ENCODE measurements at regions not wholly inside any gene's neighbourhood (a gene's known extent, or its start where the extent isn't known, plus 50 kb on each side); places are given as distances from the start of the nearest gene placed in this dataset.

DNA sequence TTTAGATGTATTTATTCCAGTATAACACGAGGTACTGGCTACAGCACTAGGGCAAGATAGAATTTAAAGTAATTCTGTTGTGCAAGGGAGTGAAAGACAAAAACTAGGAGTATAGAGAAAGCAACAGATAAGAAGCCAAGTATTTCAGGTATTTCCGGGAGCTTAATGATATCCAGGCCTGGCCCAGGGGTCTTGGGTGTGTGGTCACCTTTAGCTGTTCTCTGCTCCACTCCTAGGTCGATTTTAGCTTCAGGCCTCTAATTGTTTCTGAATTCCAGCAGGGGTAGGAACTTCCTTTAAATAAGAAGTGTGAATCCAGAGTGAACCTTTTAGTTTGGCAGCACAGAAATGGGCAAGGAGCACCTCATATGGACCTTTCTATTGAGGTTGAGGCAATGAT lies 342.3 kb upstream of the MYT1L start:
- H3K9me3 ChIP-seq (ENCODE audit: severe bottlenecking): no peaks in the 10 kb centered on the region
- no peaks in the 10 kb centered on the region for H3K27me3 ChIP-seq (ENCODE audit: insufficient read depth, poor library complexity, severe bottlenecking)
- no peak overlapping the region for H3K4me3 ChIP-seq (ENCODE audit: severe bottlenecking)
- no peaks in the 10 kb centered on the region for H3K4me1 ChIP-seq (ENCODE audit: insufficient read depth, poor library complexity, severe bottlenecking)
- no peaks in the 10 kb centered on the region for H3K36me3 ChIP-seq (ENCODE audit: low read depth)
- TF ChIP-seq, protein P1, sequence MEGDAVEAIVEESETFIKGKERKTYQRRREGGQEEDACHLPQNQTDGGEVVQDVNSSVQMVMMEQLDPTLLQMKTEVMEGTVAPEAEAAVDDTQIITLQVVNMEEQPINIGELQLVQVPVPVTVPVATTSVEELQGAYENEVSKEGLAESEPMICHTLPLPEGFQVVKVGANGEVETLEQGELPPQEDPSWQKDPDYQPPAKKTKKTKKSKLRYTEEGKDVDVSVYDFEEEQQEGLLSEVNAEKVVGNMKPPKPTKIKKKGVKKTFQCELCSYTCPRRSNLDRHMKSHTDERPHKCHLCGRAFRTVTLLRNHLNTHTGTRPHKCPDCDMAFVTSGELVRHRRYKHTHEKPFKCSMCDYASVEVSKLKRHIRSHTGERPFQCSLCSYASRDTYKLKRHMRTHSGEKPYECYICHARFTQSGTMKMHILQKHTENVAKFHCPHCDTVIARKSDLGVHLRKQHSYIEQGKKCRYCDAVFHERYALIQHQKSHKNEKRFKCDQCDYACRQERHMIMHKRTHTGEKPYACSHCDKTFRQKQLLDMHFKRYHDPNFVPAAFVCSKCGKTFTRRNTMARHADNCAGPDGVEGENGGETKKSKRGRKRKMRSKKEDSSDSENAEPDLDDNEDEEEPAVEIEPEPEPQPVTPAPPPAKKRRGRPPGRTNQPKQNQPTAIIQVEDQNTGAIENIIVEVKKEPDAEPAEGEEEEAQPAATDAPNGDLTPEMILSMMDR (IDR thresholded peaks at IDR 0.05; ENCODE audit: poor library complexity, severe bottlenecking): no peak
- no peak overlapping the region for H3K27ac ChIP-seq (ENCODE audit: poor library complexity, severe bottlenecking)
- no peak for DNase-seq (ENCODE audit: low spot score)
- ATAC-seq (ENCODE audit: low read depth): no peak

DNA sequence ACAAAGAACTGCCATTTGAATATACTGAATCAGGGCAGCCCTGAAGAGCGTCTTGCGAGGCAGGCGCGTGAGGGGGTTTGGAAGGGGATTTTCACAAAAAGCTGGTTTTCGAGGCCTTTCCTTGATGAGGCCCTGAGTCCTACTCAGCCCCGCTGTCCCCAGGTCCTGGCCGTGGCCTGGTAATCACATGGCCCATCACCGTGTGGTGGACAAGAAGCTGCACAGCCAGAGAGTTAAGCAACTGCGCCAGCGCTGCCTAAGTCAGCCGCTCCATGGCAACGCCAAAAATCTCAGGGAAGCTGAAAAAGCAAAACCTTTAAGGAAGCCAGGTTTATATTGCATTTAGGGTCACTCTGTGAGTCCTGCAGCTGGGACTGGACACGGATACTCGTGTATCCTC lies 341.2 kb upstream of the MYT1L start:
- H3K36me3 ChIP-seq (ENCODE audit: low read depth): no peaks in the 10 kb centered on the region
- no peaks in the 10 kb centered on the region for H3K27me3 ChIP-seq (ENCODE audit: insufficient read depth, poor library complexity, severe bottlenecking)
- TF ChIP-seq, protein P1 (IDR thresholded peaks at IDR 0.05; ENCODE audit: poor library complexity, severe bottlenecking): no peak
- H3K4me1 ChIP-seq (ENCODE audit: insufficient read depth, poor library complexity, severe bottlenecking): no peaks in the 10 kb centered on the region
- DNase-seq (ENCODE audit: low spot score) (no peak), ATAC-seq (ENCODE audit: low read depth) (no peak)
- no peak overlapping the region for H3K27ac ChIP-seq (ENCODE audit: poor library complexity, severe bottlenecking)
- no peak overlapping the region for H3K4me3 ChIP-seq (ENCODE audit: severe bottlenecking)
- no peaks in the 10 kb centered on the region for H3K9me3 ChIP-seq (ENCODE audit: severe bottlenecking)

GRCh38 chr2:2671826-2672225 lies 340.8 kb upstream of the MYT1L start:
- Histone ChIP-seq H3K4me1 (ENCODE audit: insufficient read depth, poor library complexity, severe bottlenecking) (no peaks in the 10 kb centered on the region), H3K27me3 (ENCODE audit: insufficient read depth, poor library complexity, severe bottlenecking) (no peaks in the 10 kb centered on the region), H3K27ac (ENCODE audit: poor library complexity, severe bottlenecking) (no peak overlapping the region), H3K4me3 (ENCODE audit: severe bottlenecking) (no peak overlapping the region), H3K9me3 (ENCODE audit: severe bottlenecking) (no peaks in the 10 kb centered on the region), H3K36me3 (ENCODE audit: low read depth) (no peaks in the 10 kb centered on the region)
- TF ChIP-seq, protein P1 (IDR thresholded peaks at IDR 0.05; ENCODE audit: poor library complexity, severe bottlenecking): no peak
- DNase-seq (ENCODE audit: low spot score) (no peak), ATAC-seq (ENCODE audit: low read depth) (no peak)

- Histone ChIP-seq H3K27ac (ENCODE audit: poor library complexity, severe bottlenecking) (no peak overlapping the region), H3K36me3 (ENCODE audit: low read depth) (no peaks in the 10 kb centered on the region), H3K9me3 (ENCODE audit: severe bottlenecking) (no peaks in the 10 kb centered on the region), H3K4me3 (ENCODE audit: severe bottlenecking) (no peak overlapping the region), H3K27me3 (ENCODE audit: insufficient read depth, poor library complexity, severe bottlenecking) (no peaks in the 10 kb centered on the region), H3K4me1 (ENCODE audit: insufficient read depth, poor library complexity, severe bottlenecking) (peaks cover 10% of the 10 kb centered on the region)
- DNase-seq (ENCODE audit: low spot score) (no peak), ATAC-seq (ENCODE audit: low read depth) (no peak)
- TF ChIP-seq, protein P1 (IDR thresholded peaks at IDR 0.05; ENCODE audit: poor library complexity, severe bottlenecking): no peak
Measured at GRCh38 chr2:2669316-2669715, 338.2 kb upstream of the MYT1L start.

- Histone ChIP-seq H3K4me3 (ENCODE audit: severe bottlenecking) (no peak overlapping the region), H3K27me3 (ENCODE audit: insufficient read depth, poor library complexity, severe bottlenecking) (no peaks in the 10 kb centered on the region), H3K27ac (ENCODE audit: poor library complexity, severe bottlenecking) (no peak overlapping the region), H3K9me3 (ENCODE audit: severe bottlenecking) (no peaks in the 10 kb centered on the region), H3K4me1 (ENCODE audit: insufficient read depth, poor library complexity, severe bottlenecking) (peaks cover 10% of the 10 kb centered on the region), H3K36me3 (ENCODE audit: low read depth) (no peaks in the 10 kb centered on the region)
- DNase-seq (ENCODE audit: low spot score) (no peak), ATAC-seq (ENCODE audit: low read depth) (no peak)
- TF ChIP-seq, protein P1 (IDR thresholded peaks at IDR 0.05; ENCODE audit: poor library complexity, severe bottlenecking): no peak
Measured at GRCh38 chr2:2668681-2669265, 337.7 kb upstream of the MYT1L start.

All from RWPE2 (cell line).